Epidermal melanocyte (primary cell): ENCODE measurements at regions not wholly inside any gene's neighbourhood (a gene's known extent, or its start where the extent isn't known, plus 50 kb on each side); places are given as distances from the start of the nearest gene placed in this dataset.

ENCODE experiments used
- DNase-seq: peaks from one replicate; pipeline ENCODE4 v3.0.0; 2011; ENCODE audit warnings: low spot score; ENCODE audit not compliant: insufficient read length

DNA sequence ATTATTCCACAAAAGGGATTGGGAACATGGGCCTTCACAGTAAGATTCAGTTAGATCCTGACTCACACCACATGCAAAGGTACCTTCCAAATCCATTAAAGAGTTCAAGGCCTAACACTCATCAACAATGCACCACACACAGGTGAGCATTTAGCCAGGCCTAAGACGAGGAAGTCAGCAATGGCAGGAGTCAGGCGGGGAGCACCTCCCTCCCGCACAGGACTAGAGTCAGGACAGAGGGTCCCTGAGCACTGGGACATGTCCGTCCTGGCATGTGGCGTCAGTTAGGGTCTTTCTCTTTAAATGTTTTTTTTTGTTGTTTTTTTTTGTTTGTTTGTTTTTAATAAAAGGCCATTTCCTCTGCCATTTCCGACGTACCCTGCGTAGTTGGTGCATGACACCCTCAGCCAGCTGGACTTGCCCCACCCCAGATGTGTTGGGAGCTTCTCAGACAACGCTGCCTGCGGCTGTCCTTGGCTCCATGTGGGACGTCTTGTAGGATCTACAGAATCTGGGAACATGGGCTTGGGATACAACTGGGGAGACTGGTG lies 1458.6 kb downstream of the BRD1 start:
- no peak for DNase-seq

- no peak for DNase-seq
Observed at GRCh38 chr22:48367731-48368130, 1459.9 kb downstream of the BRD1 start.

GRCh38 chr22:48366591-48366990 lies 1461.1 kb downstream of the BRD1 start:
- DNase-seq = no peak

DNA sequence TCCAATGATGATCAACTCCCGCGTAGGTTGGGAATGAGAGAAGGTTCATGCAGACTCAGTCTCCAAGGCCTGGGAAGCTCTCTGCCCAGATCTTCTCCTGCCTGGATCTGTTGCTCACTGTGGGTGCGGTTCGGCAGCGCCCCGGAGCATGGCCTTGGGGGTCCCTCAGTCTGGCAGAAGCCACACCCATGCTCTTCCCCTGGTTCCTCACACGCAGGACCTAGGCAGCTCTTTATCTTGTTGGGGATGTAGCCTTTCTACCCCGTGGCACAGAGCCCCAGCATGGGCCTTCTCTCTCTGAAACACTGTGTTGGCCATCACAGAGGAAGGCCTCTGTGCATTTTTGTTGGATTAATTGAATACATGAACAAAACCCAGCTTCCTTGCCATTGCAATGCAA lies 1461.6 kb downstream of the BRD1 start:
- DNase-seq = no peak

- DNase-seq = no peak
Observed at GRCh38 chr22:48365386-48365785, 1462.3 kb downstream of the BRD1 start.

- no peak for DNase-seq
Observed at GRCh38 chr22:48362721-48363404, 1464.8 kb downstream of the BRD1 start.

DNA sequence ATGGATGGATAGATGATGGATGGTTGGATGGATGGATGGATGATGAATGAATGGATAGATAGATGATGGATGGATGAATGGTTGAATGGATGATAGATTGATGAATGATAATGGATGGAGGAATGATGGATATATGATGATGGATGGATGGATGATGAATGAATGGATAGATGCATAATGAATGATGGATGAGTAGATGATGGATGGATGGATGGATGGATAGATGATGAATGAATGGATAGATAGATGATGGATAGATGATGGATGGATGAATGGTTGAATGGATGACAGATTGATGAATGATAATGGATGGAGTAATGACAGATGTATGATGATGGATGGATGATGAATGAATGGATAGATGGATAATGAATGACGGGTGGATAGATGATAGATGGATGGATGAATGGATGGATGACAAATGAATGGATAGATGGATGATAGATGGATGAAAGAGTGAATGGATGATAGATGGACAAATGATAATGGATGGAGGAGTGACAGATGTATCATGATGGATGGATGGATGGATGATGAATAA lies 1466.5 kb downstream of the BRD1 start:
- DNase-seq = no peak

GRCh38 chr22:48359613-48359965 lies 1468.1 kb downstream of the BRD1 start:
- no peak for DNase-seq

- no peak for DNase-seq
Observed at GRCh38 chr22:48358886-48359612, 1468.6 kb downstream of the BRD1 start.

- DNase-seq = no peak
Observed at GRCh38 chr22:48357961-48358360, 1469.7 kb downstream of the BRD1 start.

- DNase-seq = no peak
Observed at GRCh38 chr22:48357196-48357595, 1470.5 kb downstream of the BRD1 start.

DNA sequence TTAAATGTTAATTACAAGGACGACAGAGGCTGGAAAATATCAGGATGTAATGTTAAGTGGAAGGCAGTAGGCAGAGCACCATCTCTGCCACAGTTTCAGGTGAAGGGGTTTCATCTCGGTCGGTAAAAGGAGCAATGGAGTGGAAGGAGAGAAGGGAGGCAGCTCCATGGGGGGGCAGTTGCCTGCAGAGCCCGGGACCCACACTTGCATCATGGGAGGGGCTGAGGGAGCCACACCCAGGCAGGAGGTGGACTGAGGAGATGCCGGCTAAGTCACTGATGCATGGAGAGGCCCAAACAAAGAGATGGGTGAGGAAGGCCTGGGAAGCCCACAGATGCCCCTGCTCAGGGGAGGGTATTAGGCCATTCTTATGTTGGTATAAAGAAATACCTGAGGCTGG lies 1470.9 kb downstream of the BRD1 start:
- DNase-seq = no peak

DNA sequence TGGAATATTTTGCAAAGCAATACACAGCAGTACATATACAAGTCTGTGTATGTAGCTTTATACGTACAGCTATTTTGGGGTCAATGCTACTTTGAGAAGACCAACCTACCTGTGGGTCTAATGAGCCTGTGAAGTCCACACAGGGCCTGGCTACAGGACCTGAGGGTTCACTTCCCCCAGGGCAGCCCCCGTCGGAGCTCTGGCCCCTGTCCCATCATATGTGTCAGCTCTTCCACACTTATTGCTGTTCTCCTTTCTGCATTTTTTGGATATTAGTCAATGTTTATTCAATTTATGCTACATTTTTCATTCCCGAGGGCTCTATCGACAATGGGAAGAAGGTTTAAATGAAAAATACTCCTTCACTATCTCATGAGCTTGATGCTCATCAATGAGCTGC lies 1473.6 kb downstream of the BRD1 start:
- DNase-seq = no peak

GRCh38 chr22:48353116-48353947 lies 1474.3 kb downstream of the BRD1 start:
- no peak for DNase-seq

DNA sequence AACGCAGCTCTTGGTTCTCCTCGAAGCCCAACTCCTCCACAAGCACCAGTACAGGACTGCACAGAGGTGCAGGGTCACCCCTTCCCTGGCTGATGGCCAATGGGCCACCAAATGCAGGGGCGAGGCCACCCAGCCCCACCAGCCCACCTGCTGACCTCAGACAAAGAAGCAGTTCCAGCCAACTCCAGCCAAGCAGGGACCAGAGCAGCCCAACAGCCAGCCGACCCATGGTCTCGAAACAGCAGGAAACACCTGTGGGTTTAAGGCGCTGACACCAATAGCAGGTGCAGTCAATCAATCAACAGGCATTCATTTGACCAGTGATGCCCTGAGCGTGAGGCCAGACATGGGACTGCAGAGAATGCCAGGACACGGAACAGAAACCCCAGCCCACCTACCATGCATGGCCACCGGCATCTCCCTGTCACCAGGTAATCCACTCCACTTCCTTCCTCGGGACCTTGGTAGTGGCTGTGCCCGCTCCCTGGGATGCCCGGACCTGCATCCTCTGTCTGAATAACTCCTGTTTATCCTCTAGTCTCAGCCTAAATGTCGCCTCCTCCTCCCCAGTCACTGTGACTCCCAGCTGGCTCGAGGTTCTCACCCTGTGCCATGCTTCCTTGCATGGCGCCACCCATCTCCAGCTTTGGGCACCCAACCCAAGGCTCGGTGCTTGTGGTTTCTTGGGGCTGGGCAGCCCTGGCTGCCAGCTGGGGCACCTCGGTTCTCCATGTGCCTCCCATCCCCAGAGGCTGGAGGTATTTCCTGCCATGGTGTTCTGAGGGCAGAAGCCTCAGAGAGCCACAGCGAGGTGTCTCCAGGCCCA lies 1475.4 kb downstream of the BRD1 start:
- no peak for DNase-seq

DNA sequence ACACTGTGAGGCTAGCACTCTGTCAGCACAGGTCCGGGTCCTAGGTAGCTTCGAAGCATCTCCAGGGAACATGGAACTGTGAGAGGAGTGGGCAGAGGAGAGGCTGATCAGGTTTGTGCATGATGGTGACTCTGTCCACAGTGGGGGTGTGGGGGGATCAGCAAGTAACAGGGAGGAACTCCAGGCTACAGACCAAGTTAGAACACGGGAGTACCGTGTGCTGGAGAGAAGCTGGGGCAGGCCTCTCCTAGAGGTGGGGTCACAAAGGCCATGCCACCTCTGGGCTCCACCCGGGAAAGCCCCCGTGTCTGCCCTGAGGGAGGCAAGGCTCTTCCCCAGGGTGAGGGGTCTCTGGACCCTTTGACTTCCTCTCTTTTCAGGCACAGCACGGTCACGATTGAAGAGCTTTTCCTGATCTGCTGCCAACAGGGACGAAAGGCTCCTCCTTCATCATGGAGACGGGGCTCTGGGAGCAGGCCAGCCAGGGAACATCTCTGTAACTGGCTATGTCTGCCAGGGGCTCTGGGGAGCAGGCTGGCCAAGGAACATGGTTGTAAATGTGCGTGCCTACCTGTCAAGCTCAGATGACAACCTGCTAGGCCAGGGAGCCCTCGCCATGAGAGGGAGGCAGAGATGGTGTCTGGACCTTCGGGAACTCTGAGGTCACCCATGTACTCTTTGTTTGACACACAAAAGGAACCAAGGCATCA lies 1476.1 kb downstream of the BRD1 start:
- DNase-seq = no peak

DNA sequence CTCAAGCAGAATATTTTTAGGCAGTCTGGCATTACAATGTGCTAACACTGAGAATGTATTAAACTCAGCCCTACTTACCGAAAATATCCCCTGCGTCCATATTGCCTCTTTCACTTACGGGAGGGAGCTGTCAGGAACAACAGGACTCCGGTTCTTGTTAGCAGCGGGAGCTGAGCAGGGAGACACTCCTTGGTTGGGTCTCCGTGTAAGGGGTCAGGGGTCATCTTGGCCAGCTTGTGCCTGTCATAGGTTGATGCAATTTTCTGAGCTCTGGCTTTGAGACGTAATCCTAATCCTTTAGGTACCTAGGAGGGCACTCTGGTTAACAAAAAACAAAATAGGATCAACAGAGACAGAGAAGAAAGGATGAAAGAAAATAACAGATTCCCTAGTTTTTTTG lies 1477.2 kb downstream of the BRD1 start:
- DNase-seq = no peak

DNA sequence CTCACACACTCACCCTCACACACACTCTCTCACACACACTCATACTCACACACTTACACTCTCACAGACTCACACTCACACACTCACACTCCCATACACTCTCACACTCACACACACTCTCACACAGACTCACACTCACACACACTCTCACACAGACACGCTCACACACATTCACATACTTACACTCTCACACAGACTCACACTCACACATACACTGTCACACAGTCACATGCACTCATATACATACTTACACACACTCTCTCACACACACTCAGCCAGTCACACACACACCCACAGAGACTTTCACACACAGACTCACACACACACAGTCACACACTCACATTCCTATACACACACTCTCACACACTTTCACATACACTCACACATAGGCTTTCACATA lies 1478.8 kb downstream of the BRD1 start:
- DNase-seq = no peak

- DNase-seq = no peak
Observed at GRCh38 chr22:48347311-48347710, 1480.4 kb downstream of the BRD1 start.

DNA sequence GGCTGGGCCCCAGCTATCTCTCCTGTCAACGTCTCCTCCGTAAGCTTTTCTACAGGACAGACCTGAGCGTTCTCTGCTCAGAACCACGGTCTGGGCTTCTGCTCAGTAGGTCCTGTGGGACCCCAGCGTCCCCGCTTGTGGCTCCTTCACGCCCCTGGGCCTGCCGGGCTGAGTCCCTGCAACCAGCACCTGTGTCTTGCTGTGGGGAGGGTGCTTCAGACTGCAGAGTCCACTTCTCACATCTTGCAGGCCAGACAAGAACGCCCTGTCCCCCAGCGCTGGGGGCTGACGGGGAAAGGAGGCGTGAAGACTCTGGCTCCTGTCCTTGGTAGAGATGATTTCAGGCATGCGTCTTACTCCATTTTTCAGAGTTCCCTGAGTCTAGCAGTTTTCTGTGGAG lies 1480.8 kb downstream of the BRD1 start:
- DNase-seq = no peak
